HG03159 (cell line): ENCODE measurements at regions not wholly inside any gene's neighbourhood (a gene's known extent, or its start where the extent isn't known, plus 50 kb on each side); places are given as distances from the start of the nearest gene placed in this dataset.
"Not testable (repeated sequence)": the region's sequence is repeated elsewhere in the genome, so short reads cannot be mapped to it uniquely, and the experiment has no call there.

Source experiments
- ATAC-seq: cut with Tn5 transposase; IDR thresholded peaks from one replicate; pipeline ENCODE4 v1.9.1; 2021; ENCODE audit warnings: mild to moderate bottlenecking, moderate library complexity; ENCODE audit not compliant: unreplicated experiment

- ATAC-seq, result no peak
These were observed 274.6 kb upstream of the GALNTL6 start for GRCh38 chr4:171538601-171539100.

- ATAC-seq, result no peak
These were observed 278.8 kb upstream of the GALNTL6 start for GRCh38 chr4:171534391-171534790.

GRCh38 chr4:171532968-171533367, 280.2 kb upstream of the GALNTL6 start:
- ATAC-seq, result no peak

GRCh38 chr4:171524903-171525302, 288.3 kb upstream of the GALNTL6 start:
- no peak for ATAC-seq

GRCh38 chr4:171521726-171522125, 291.5 kb upstream of the GALNTL6 start:
- peak; percentile 58 for ATAC-seq

GRCh38 chr4:171519457-171519856, 293.7 kb upstream of the GALNTL6 start:
- no peak for ATAC-seq

GRCh38 chr4:171517883-171518282, 295.3 kb upstream of the GALNTL6 start:
- no peak for ATAC-seq

- no peak for ATAC-seq
These were observed 296.5 kb upstream of the GALNTL6 start for GRCh38 chr4:171516694-171517093.

GRCh38 chr4:171484681-171485080, 328.5 kb upstream of the GALNTL6 start:
- ATAC-seq, result no peak

GRCh38 chr4:171478181-171478580, 335.0 kb upstream of the GALNTL6 start:
- ATAC-seq, result no peak

GRCh38 chr4:171475111-171475510, 338.1 kb upstream of the GALNTL6 start:
- not testable (repeated sequence) for ATAC-seq

GRCh38 chr4:171473155-171473554, 340.0 kb upstream of the GALNTL6 start:
- ATAC-seq, result no peak

GRCh38 chr4:171472230-171472629, 341.0 kb upstream of the GALNTL6 start:
- ATAC-seq, result no peak

- ATAC-seq, result no peak
These were observed 348.7 kb upstream of the GALNTL6 start for GRCh38 chr4:171464499-171464898.

- no peak for ATAC-seq
These were observed 352.0 kb upstream of the GALNTL6 start for GRCh38 chr4:171461191-171461590.

- no peak for ATAC-seq
These were observed 364.2 kb upstream of the GALNTL6 start for GRCh38 chr4:171448919-171449481.

GRCh38 chr4:171448358-171448757, 364.8 kb upstream of the GALNTL6 start:
- no peak for ATAC-seq

- no peak for ATAC-seq
These were observed 371.8 kb upstream of the GALNTL6 start for GRCh38 chr4:171441300-171441941.

GRCh38 chr4:171433674-171434073, 379.5 kb upstream of the GALNTL6 start:
- ATAC-seq, result no peak

GRCh38 chr4:171432536-171432935, 380.7 kb upstream of the GALNTL6 start:
- no peak for ATAC-seq

GRCh38 chr4:171430495-171430894, 382.7 kb upstream of the GALNTL6 start:
- ATAC-seq, result peak; percentile 46

GRCh38 chr4:171397175-171397574, 416.0 kb upstream of the GALNTL6 start:
- ATAC-seq, result no peak

- ATAC-seq, result no peak
These were observed 422.6 kb upstream of the GALNTL6 start for GRCh38 chr4:171390626-171391025.
